GM04504 (cell line): ENCODE measurements at regions not wholly inside any gene's neighbourhood (a gene's known extent, or its start where the extent isn't known, plus 50 kb on each side); places are given as distances from the start of the nearest gene placed in this dataset.

Experiments used
- DNase-seq: peaks from one replicate; pipeline ENCODE4 v3.0.0-alpha.2; 2012; ENCODE audit warnings: low read depth

- DNase-seq = no peak
These were observed 59.1 kb upstream of the TMEM244 start for GRCh38 chr6:129920103-129920798.

- DNase-seq = no peak
These were observed 50.6 kb upstream of the TMEM244 start for GRCh38 chr6:129911732-129912131.
